Panc1 (cell line): ENCODE measurements at regions not wholly inside any gene's neighbourhood (a gene's known extent, or its start where the extent isn't known, plus 50 kb on each side); places are given as distances from the start of the nearest gene placed in this dataset.

Experiments
- ATAC-seq: fragments of 200-7000 bp; cut with Tn5 transposase; 2 replicates; pipeline ENCODE4 v1.9.1; 2020; ENCODE audit warnings: mild to moderate bottlenecking, moderate library complexity
- BruUV-seq: library from RNA; stranded (reverse); fragments of 400-500 nt; replicated peaks from 2 replicates; lab custom pipeline; 2021; lab: Mats Ljungman, UMichigan
- CTCF ChIA-PET: fragments of 300-600 bp; sonication (Branson Sonifier 250); formaldehyde crosslinking; loops from one replicate; lab custom pipeline; 2022; ENCODE audit warnings: antibody characterized with exemption; lab: Charles Lee
- POLR2A ChIA-PET: fragments of 300-600 bp; sonication (Branson Sonifier 250); formaldehyde crosslinking; loops from one replicate; lab custom pipeline; 2022; ENCODE audit warnings: antibody characterized with exemption; lab: Charles Lee
- DNase-seq: peaks from one replicate; pipeline ENCODE4 v3.0.0-alpha.2; 2010; ENCODE audit warnings: low read depth, low spot score
- H3K27ac ChIP-seq: 2 replicates; pipeline ENCODE4 v1.5.1; 2011; ENCODE audit warnings: mild to moderate bottlenecking, low read length, inconsistent platforms
- H3K27me3 ChIP-seq: fragments of 200-500 bp; sonication (Bioruptor generic); 2 replicates; pipeline ENCODE4 v1.6.0; 2014; ENCODE audit warnings: low read length, inconsistent platforms; ENCODE audit not compliant: control insufficient read depth, insufficient read depth
- H3K36me3 ChIP-seq: fragments of 200-500 bp; sonication (Bioruptor generic); 2 replicates; pipeline ENCODE4 v1.5.1; 2014; ENCODE audit warnings: inconsistent platforms, mild to moderate bottlenecking, low read length, moderate library complexity; ENCODE audit not compliant: control insufficient read depth, insufficient read depth
- H3K4me1 ChIP-seq: 2 replicates; pipeline ENCODE4 v1.5.1; 2011; ENCODE audit warnings: inconsistent platforms, mild to moderate bottlenecking, low read length, moderate library complexity; ENCODE audit not compliant: control insufficient read depth, insufficient read depth
- H3K4me3 ChIP-seq, 2 experiments: 2 replicates each; pipeline ENCODE4 v1.5.1; 2011 to 2012; ENCODE audit warnings: low read depth in 2 of 2, low read length in 2 of 2, mild to moderate bottlenecking in 2 of 2, inconsistent platforms in 1 of 2, moderate library complexity in 1 of 2
- H3K9me3 ChIP-seq: fragments of 200-500 bp; sonication (Bioruptor generic); 2 replicates; pipeline ENCODE4 v1.5.1; 2014; ENCODE audit warnings: low read depth, mild to moderate bottlenecking, inconsistent platforms, low read length, moderate library complexity; ENCODE audit not compliant: control insufficient read depth, insufficient read depth
- POLR2AphosphoS5 ChIP-seq: IDR thresholded peaks from 2 replicates; pipeline ENCODE4 v1.6.1; 2012; ENCODE audit warnings: mild to moderate bottlenecking, low read depth, low read length, moderate library complexity
- SIN3A ChIP-seq: IDR thresholded peaks from 2 replicates; pipeline ENCODE4 v1.6.1; 2012; ENCODE audit warnings: low read depth, mild to moderate bottlenecking, low read length, moderate library complexity, borderline replicate concordance; ENCODE audit not compliant: insufficient read depth
- TCF7L2 ChIP-seq: IDR thresholded peaks from 2 replicates; pipeline ENCODE4 v1.6.1; 2011; ENCODE audit warnings: mild to moderate bottlenecking, low read depth, low read length, inconsistent platforms
- in situ Hi-C: cut with HindIII; loops from 2 replicates; pipeline ENCODE4 v1.10.0; 2016; ENCODE audit warnings: low sequenced_read_pairs, low pct_unique_long_range_greater_than_20kb
- intact Hi-C: fragments of 100-400 bp; cut with micrococcal nuclease; formaldehyde crosslinking; loops from one replicate; pipeline ENCODE4 v1.10.0; 2022; ENCODE audit not compliant: unreplicated experiment
- TF ChIP-seq, protein P1 (sequence below), 2 experiments: IDR thresholded peaks; 2 replicates each; pipeline ENCODE4 v1.6.1; 2011 to 2012; ENCODE audit warnings: low read depth in 2 of 2, control low read depth in 1 of 2, low read length in 1 of 2, mild to moderate bottlenecking in 1 of 2, moderate library complexity in 1 of 2; ENCODE audit not compliant: insufficient read depth in 1 of 2
- TF ChIP-seq, protein P2 (sequence below): fragments of 450-650 bp; IDR thresholded peaks from 2 replicates; pipeline ENCODE4 v1.5.1; 2017; ENCODE audit warnings: mild to moderate bottlenecking

GRCh38 chr3:70816346-70816745 lies 503.9 kb upstream of the MDFIC2 start:
- in situ Hi-C loops, result no loop called here
- intact Hi-C loops, result no loop called here
- Histone ChIP-seq H3K4me1 (no peaks in the 10 kb centered on the region), H3K4me3 (no peak overlapping the region), H3K27ac (no peak overlapping the region), H3K27me3 (no peaks in the 10 kb centered on the region), H3K9me3 (no peaks in the 10 kb centered on the region), H3K36me3 (no peaks in the 10 kb centered on the region)
- no TSS peak for BruUV-seq
- ChIA-PET CTCF (no interaction called here), POLR2A (no interaction called here)
- ATAC-seq (no peak), DNase-seq (no peak)
- TF ChIP-seq SIN3A (no peak), TCF7L2 (no peak), POLR2AphosphoS5 (no peak)
- TF ChIP-seq, protein P1, sequence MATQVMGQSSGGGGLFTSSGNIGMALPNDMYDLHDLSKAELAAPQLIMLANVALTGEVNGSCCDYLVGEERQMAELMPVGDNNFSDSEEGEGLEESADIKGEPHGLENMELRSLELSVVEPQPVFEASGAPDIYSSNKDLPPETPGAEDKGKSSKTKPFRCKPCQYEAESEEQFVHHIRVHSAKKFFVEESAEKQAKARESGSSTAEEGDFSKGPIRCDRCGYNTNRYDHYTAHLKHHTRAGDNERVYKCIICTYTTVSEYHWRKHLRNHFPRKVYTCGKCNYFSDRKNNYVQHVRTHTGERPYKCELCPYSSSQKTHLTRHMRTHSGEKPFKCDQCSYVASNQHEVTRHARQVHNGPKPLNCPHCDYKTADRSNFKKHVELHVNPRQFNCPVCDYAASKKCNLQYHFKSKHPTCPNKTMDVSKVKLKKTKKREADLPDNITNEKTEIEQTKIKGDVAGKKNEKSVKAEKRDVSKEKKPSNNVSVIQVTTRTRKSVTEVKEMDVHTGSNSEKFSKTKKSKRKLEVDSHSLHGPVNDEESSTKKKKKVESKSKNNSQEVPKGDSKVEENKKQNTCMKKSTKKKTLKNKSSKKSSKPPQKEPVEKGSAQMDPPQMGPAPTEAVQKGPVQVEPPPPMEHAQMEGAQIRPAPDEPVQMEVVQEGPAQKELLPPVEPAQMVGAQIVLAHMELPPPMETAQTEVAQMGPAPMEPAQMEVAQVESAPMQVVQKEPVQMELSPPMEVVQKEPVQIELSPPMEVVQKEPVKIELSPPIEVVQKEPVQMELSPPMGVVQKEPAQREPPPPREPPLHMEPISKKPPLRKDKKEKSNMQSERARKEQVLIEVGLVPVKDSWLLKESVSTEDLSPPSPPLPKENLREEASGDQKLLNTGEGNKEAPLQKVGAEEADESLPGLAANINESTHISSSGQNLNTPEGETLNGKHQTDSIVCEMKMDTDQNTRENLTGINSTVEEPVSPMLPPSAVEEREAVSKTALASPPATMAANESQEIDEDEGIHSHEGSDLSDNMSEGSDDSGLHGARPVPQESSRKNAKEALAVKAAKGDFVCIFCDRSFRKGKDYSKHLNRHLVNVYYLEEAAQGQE (IDR thresholded peaks at IDR 0.05; ENCODE audit: insufficient read depth in 1 of 2, low read depth in 2 of 2, low read length in 1 of 2), result no peak
- TF ChIP-seq, protein P2, sequence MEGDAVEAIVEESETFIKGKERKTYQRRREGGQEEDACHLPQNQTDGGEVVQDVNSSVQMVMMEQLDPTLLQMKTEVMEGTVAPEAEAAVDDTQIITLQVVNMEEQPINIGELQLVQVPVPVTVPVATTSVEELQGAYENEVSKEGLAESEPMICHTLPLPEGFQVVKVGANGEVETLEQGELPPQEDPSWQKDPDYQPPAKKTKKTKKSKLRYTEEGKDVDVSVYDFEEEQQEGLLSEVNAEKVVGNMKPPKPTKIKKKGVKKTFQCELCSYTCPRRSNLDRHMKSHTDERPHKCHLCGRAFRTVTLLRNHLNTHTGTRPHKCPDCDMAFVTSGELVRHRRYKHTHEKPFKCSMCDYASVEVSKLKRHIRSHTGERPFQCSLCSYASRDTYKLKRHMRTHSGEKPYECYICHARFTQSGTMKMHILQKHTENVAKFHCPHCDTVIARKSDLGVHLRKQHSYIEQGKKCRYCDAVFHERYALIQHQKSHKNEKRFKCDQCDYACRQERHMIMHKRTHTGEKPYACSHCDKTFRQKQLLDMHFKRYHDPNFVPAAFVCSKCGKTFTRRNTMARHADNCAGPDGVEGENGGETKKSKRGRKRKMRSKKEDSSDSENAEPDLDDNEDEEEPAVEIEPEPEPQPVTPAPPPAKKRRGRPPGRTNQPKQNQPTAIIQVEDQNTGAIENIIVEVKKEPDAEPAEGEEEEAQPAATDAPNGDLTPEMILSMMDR, result no peak

DNA sequence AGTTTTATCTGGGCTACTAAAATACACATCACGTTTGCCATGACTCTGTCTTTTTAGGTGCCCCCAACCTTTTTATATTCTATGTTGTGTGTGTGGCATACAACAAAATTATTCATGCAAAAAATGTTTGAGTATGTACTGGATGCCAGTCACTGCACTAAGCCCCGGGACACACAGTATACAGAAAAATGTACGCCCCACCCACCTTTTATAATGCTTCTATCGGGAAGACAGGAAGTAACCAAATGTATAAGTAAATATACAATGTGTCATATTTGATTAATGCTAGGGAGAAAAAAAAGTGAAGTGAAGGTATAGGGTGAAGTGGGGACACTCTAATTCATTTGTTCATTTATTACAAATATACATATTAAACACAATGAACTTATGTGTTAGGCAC lies 503.4 kb upstream of the MDFIC2 start:
- CTCF ChIA-PET, result no interaction called here
- BruUV-seq, result no TSS peak
- no peak for DNase-seq

More for the DNA sequence above, 503.4 kb upstream of the MDFIC2 start:
- POLR2A ChIA-PET, result no interaction called here
- intact Hi-C loops, result no loop called here
- Histone ChIP-seq H3K4me3 (no peak overlapping the region), H3K4me1 (no peaks in the 10 kb centered on the region), H3K9me3 (no peaks in the 10 kb centered on the region), H3K27ac (no peak overlapping the region), H3K27me3 (no peaks in the 10 kb centered on the region), H3K36me3 (no peaks in the 10 kb centered on the region)
- TF ChIP-seq, protein P2, result no peak
- no peak for TF ChIP-seq POLR2AphosphoS5
- TF ChIP-seq, protein P1 (IDR thresholded peaks at IDR 0.05; ENCODE audit: insufficient read depth in 1 of 2, low read depth in 2 of 2, low read length in 1 of 2), result no peak
- TF ChIP-seq SIN3A, result no peak
- no peak for TF ChIP-seq TCF7L2
- ATAC-seq, result no peak
- in situ Hi-C loops, result no loop called here
